Cardiac muscle cell (in vitro differentiated cells and primary cell): ENCODE measurements at regions not wholly inside any gene's neighbourhood (a gene's known extent, or its start where the extent isn't known, plus 50 kb on each side); places are given as distances from the start of the nearest gene placed in this dataset.

ENCODE experiments used
- DNase-seq, 2 donors: peaks; one replicate each; pipeline versions ENCODE4 v3.0.0 to v3.0.0-alpha.2; 2010 to 2017; ENCODE audit warnings: low read depth in 1 of 2, low spot score in 1 of 2
- H3K27ac ChIP-seq: fragments of 200-600 bp; sonication (generic); 2 replicates; pipeline ENCODE4 v1.5.1; 2016
- H3K27me3 ChIP-seq: fragments of 200-600 bp; sonication (generic); 2 replicates; pipeline ENCODE4 v1.6.0; 2016; ENCODE audit warnings: control low read depth
- H3K36me3 ChIP-seq: fragments of 200-600 bp; sonication (generic); 2 replicates; pipeline ENCODE4 v1.5.1; 2016; ENCODE audit warnings: control low read depth
- H3K4me1 ChIP-seq: fragments of 200-600 bp; sonication (generic); 2 replicates; pipeline ENCODE4 v1.8.1; 2017; ENCODE audit warnings: low read depth, mild to moderate bottlenecking, mixed run types
- H3K4me3 ChIP-seq: fragments of 200-600 bp; sonication (generic); 2 replicates; pipeline ENCODE4 v1.5.1; 2016; ENCODE audit warnings: mild to moderate bottlenecking
- H3K9me3 ChIP-seq: fragments of 200-600 bp; sonication (generic); 2 replicates; pipeline ENCODE4 v1.5.1; 2017; ENCODE audit warnings: low read depth, mild to moderate bottlenecking, control low read depth
- CTCF ChIP-seq: IDR thresholded peaks from 2 replicates; pipeline ENCODE4 v1.5.1; 2012; ENCODE audit warnings: low read depth, mild to moderate bottlenecking, low read length

DNA sequence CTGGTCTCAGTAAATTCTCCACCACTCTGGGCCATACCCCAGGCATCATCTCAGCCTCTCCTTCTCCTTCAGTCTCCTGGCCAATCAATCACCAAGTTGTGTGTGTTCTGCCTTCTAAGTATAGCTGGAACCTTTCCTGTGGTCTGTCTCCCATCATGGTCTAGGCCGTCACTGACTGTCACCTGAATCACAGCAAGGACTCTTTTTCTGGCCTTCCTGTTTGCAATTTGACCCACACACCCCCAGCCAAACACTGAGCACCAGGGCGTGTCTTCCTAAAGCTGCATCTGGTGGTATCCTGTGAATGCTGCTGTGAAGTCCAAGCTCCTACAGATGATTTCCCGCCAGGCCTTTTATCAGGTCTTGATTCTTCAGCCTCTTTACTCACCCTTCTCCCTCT lies 52.6 kb upstream of the PRELID3B start:
- no peaks in the 10 kb centered on the region for H3K9me3 ChIP-seq
- peak in 1 of 2 donors; percentile 10 for DNase-seq
- no peaks in the 10 kb centered on the region for H3K36me3 ChIP-seq
- TF ChIP-seq CTCF: no peak
- H3K4me1 ChIP-seq: peaks cover 6% of the 10 kb centered on the region
- no peak overlapping the region for H3K4me3 ChIP-seq
- H3K27ac ChIP-seq: no peak overlapping the region
- H3K27me3 ChIP-seq: no peaks in the 10 kb centered on the region

DNA sequence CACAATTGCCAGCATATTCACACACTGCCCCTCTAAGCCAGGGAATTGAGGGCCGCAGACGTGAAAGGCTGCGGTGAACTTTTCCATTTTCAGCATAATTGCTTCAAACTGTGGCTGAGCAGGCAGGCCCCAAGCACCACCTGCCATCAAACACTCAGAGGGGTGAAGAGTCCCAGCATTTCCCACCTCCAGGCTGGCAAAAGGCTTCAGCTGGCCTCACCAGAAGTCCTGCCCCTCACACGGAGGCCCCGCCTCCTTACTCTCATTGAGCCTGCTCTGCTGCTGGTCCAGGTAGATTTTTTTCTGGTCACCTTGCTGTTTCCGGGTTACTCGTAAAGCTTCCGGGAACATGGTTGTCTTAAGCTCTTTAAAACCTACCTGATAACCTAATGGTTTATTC lies 52.0 kb upstream of the PRELID3B start:
- TF ChIP-seq CTCF: no peak
- Histone ChIP-seq H3K36me3 (no peaks in the 10 kb centered on the region), H3K4me1 (peaks cover 6% of the 10 kb centered on the region), H3K9me3 (no peaks in the 10 kb centered on the region), H3K27ac (no peak overlapping the region), H3K27me3 (no peaks in the 10 kb centered on the region), H3K4me3 (no peak overlapping the region)
- peak in 1 of 2 donors; percentile 14 for DNase-seq
